ENCODE measurements at regions not wholly inside any gene's neighbourhood (a gene's known extent, or its start where the extent isn't known, plus 50 kb on each side); places are given as distances from the start of the nearest gene placed in this dataset.

DNA sequence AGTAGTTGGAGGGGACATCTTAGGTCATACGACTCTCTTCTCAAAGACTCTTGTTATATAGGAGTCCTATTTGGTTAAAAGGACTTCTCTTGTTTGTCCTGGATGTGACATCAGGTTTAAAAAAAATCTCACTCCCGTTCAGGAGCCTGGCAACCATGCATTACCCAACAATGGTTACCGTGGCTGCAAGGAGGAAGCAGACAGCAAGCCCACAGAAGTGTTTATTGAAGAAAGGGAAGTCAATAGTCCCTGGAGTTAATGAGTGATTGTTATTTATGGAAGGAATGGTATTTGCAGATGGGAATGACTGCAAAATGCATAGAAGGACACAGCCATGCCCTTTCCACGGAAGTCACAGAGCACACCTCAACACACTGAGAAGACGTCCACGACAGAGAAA lies 75.9 kb upstream of the ENPP6 start:
- H3K4me1 Mint-ChIP-seq (ENCODE audit: low read depth), result peaks cover 21% of the 10 kb centered on the region
- ChIA-PET POLR2A (interaction anchor here (1.3 kb wide), 1 partner anchor 166 kb away, joined by 3 read pairs; no protein-coding TSS in a partner anchor), CTCF (interaction anchor here (1.0 to 2.8 kb wide), 3 partner anchors 16 to 89 kb away, joined by 3 to 7 read pairs (median 5); no protein-coding TSS in a partner anchor)
- intact Hi-C loops (cut with micrococcal nuclease), result no loop called here
- no peaks in the 10 kb centered on the region for H3K9me3 Mint-ChIP-seq
- H3K27ac Mint-ChIP-seq, result no peak overlapping the region
- ATAC-seq (no peak), DNase-seq (no peak)
- TF ChIP-seq, protein P1, sequence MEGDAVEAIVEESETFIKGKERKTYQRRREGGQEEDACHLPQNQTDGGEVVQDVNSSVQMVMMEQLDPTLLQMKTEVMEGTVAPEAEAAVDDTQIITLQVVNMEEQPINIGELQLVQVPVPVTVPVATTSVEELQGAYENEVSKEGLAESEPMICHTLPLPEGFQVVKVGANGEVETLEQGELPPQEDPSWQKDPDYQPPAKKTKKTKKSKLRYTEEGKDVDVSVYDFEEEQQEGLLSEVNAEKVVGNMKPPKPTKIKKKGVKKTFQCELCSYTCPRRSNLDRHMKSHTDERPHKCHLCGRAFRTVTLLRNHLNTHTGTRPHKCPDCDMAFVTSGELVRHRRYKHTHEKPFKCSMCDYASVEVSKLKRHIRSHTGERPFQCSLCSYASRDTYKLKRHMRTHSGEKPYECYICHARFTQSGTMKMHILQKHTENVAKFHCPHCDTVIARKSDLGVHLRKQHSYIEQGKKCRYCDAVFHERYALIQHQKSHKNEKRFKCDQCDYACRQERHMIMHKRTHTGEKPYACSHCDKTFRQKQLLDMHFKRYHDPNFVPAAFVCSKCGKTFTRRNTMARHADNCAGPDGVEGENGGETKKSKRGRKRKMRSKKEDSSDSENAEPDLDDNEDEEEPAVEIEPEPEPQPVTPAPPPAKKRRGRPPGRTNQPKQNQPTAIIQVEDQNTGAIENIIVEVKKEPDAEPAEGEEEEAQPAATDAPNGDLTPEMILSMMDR (IDR thresholded peaks at IDR 0.05), result no peak
- no peaks in the 10 kb centered on the region for H3K36me3 Mint-ChIP-seq (ENCODE audit: low read depth)
- peaks cover 3% of the 10 kb centered on the region for H3K27me3 Mint-ChIP-seq
- H3K4me3 Mint-ChIP-seq, result no peak overlapping the region

DNA sequence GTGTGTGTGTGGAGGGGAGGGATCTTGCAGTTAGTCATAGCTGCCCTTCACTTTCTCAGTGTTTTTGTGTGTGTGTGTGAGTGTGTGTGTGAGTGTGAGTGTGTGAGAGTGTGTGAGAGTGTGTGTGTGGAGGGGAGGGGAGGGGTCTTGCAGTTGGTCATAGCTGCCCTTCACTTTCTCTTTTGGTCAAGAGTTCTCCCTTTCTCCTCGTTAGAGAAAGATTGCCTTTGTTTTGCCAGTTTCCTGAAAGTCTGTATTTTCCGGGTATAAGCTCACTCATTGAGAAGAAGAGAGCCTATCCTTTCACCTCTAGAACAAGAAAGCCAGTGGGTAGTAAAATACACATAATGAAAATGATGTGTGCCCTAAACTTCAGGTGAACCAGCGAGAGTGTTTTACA lies 75.2 kb upstream of the ENPP6 start:
- peaks cover 3% of the 10 kb centered on the region for H3K27me3 Mint-ChIP-seq
- no peak overlapping the region for H3K4me3 Mint-ChIP-seq
- DNase-seq (no peak), ATAC-seq (no peak)
- H3K36me3 Mint-ChIP-seq (ENCODE audit: low read depth), result no peaks in the 10 kb centered on the region
- no peak overlapping the region for H3K27ac Mint-ChIP-seq
- intact Hi-C loops (cut with micrococcal nuclease), result no loop called here
- TF ChIP-seq, protein P1 (IDR thresholded peaks at IDR 0.05), result no peak
- H3K4me1 Mint-ChIP-seq (ENCODE audit: low read depth), result peaks cover 28% of the 10 kb centered on the region
- ChIA-PET POLR2A (interaction anchor here (0.7 to 1.4 kb wide), 4 partner anchors 10 to 166 kb away, joined by 3 to 4 read pairs (median 3); no protein-coding TSS in a partner anchor), CTCF (interaction anchor here (1.0 to 2.8 kb wide), 3 partner anchors 17 to 90 kb away, joined by 3 to 7 read pairs (median 5); no protein-coding TSS in a partner anchor)
- no peaks in the 10 kb centered on the region for H3K9me3 Mint-ChIP-seq

DNA sequence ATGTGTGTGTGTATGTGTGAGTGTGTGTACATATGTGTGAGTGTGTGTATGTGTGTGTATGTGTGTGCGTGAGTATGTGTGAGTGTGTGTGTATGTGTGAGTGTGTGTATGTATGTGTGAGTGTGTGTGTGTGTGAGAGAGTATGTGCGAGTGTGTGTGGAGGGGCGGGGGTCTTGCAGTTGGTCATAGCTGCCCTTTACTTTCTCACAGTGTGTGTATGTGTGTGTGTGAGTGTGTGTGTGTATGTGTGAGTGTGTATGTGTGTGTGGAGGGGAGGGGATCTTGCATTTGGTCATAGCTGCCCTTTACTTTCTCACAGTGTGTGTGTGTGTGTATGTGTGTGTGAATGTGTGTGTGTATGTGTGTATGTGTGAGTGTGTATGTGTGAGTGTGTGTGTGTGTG lies 74.8 kb upstream of the ENPP6 start:
- CTCF ChIA-PET, result interaction anchor here (1.0 to 2.8 kb wide), 3 partner anchors 17 to 90 kb away, joined by 3 to 7 read pairs (median 5); no protein-coding TSS in a partner anchor
- Mint-ChIP-seq H3K4me3 (no peak overlapping the region), H3K4me1 (ENCODE audit: low read depth) (peaks cover 32% of the 10 kb centered on the region)

DNA sequence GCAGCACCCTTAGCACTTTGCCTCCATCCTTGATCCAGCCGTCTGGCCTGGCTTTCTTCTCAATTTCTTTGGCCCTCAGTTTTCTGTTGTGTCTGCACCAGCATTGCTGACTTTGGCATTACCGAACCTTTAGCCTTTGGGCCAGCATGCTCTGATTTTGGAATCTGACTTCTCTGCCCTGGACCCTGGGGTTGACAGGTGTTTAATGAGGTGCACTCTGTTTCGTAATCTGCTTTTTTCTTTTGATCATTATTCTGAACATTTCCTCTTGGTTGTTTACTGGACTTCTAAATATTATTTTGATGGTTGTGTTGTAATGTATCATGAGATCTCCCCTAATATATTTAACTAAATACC lies 71.5 kb upstream of the ENPP6 start:
- intact Hi-C loops (cut with micrococcal nuclease), result loop anchor here (2.0 to 10.0 kb wide), 2 partner anchors 20 to 446 kb away; partner anchors contain the start of gene CENPU
- CTCF ChIA-PET, result interaction anchor here (0.7 to 1.6 kb wide), 3 partner anchors 24 to 54 kb away, joined by 3 to 4 read pairs (median 3); no protein-coding TSS in a partner anchor
- TF ChIP-seq, protein P1 (IDR thresholded peaks at IDR 0.05), result no peak
- H3K27ac Mint-ChIP-seq, result peak overlapping the region; percentile 88
- no peaks in the 10 kb centered on the region for H3K36me3 Mint-ChIP-seq (ENCODE audit: low read depth)
- DNase-seq (no peak), ATAC-seq (no peak)
- no peak overlapping the region for H3K4me3 Mint-ChIP-seq
- H3K9me3 Mint-ChIP-seq, result no peaks in the 10 kb centered on the region
- H3K27me3 Mint-ChIP-seq, result no peaks in the 10 kb centered on the region
- POLR2A ChIA-PET, result interaction anchor here (0.8 to 1.6 kb wide), 3 partner anchors 22 to 94 kb away, joined by 3 to 4 read pairs (median 3); no protein-coding TSS in a partner anchor
- peaks cover 42% of the 10 kb centered on the region for H3K4me1 Mint-ChIP-seq (ENCODE audit: low read depth)

More for the DNA sequence above, 74.8 kb upstream of the ENPP6 start:
- H3K9me3 Mint-ChIP-seq, result no peaks in the 10 kb centered on the region
- DNase-seq, result no peak
- H3K27ac Mint-ChIP-seq, result no peak overlapping the region
- ATAC-seq, result no peak
- H3K27me3 Mint-ChIP-seq, result peaks cover 3% of the 10 kb centered on the region
- POLR2A ChIA-PET, result interaction anchor here (1.1 to 1.4 kb wide), 4 partner anchors 9 to 167 kb away, joined by 3 to 5 read pairs (median 4); no protein-coding TSS in a partner anchor
- TF ChIP-seq, protein P1 (IDR thresholded peaks at IDR 0.05), result no peak
- intact Hi-C loops (cut with micrococcal nuclease), result no loop called here
- H3K36me3 Mint-ChIP-seq (ENCODE audit: low read depth), result no peaks in the 10 kb centered on the region

Data from activated CD8-positive, alpha-beta T cell treated with anti-CD3 and anti-CD28 coated beads for 36 hours (primary cell).